HCT116 (cell line): ENCODE measurements at regions not wholly inside any gene's neighbourhood (a gene's known extent, or its start where the extent isn't known, plus 50 kb on each side); places are given as distances from the start of the nearest gene placed in this dataset.

Experiments used
- ATAC-seq: fragments of 200-7000 bp; cut with Tn5 transposase; 2 replicates; pipeline ENCODE4 v1.9.1; 2020; ENCODE audit warnings: mild to moderate bottlenecking, moderate library complexity
- BruUV-seq: library from RNA; stranded (reverse); fragments of 400-500 nt; replicated peaks from 2 replicates; lab custom pipeline; 2021; lab: Mats Ljungman, UMichigan
- CTCF ChIA-PET: fragments of 300-600 bp; sonication (Branson Sonifier 250); formaldehyde crosslinking; loops from one replicate; lab custom pipeline; 2021; ENCODE audit warnings: antibody characterized with exemption; lab: Charles Lee
- POLR2A ChIA-PET: fragments of 300-600, 350-600 bp; sonication (Branson Sonifier 250); formaldehyde crosslinking; loops from one replicate; lab custom pipeline; 2021; ENCODE audit warnings: antibody characterized with exemption; lab: Charles Lee
- RAD21 ChIA-PET, 2 experiments: fragments of 300-600 bp; sonication (Branson Sonifier 250); formaldehyde crosslinking; loops; one replicate each; lab custom pipeline; 2023; ENCODE audit warnings: low total read pairs in 2 of 2; ENCODE audit not compliant: uncharacterized antibody in 2 of 2, unreplicated experiment in 2 of 2, low non-redundant PET in 1 of 2; lab: Charles Lee
- DNase-seq: peaks from one replicate; pipeline ENCODE4 v3.0.0-alpha.2; 2010; ENCODE audit warnings: low read depth, low spot score
- H2AFZ ChIP-seq: fragments of 200-600 bp; shearing (Covaris generic), sonication (generic); 2 replicates; pipeline ENCODE4 v1.6.1; 2017; ENCODE audit warnings: low read depth, mixed run types, mixed read lengths, antibody characterized with exemption, low read length; ENCODE audit not compliant: poor library complexity, severe bottlenecking
- H3K27ac ChIP-seq: 2 replicates; pipeline ENCODE4 v1.5.1; 2012; ENCODE audit warnings: low read depth, low read length
- H3K27me3 ChIP-seq: fragments of 200-600 bp; sonication (generic); 2 replicates; pipeline ENCODE4 v1.6.1; 2016; ENCODE audit warnings: mixed run types, low read length, mixed read lengths; ENCODE audit not compliant: insufficient read depth
- H3K36me3 ChIP-seq, 2 experiments: fragments of 200-500 bp in 1 of 2; fragments of 200-600 bp in 1 of 2; sonication (Bioruptor generic) in 1 of 2; sonication (generic) in 1 of 2; 2 replicates each; pipeline versions ENCODE4 v1.5.1 to v1.6.1; 2014 to 2016; ENCODE audit warnings: low read length in 2 of 2, inconsistent platforms in 1 of 2, mixed read lengths in 1 of 2, mixed run types in 1 of 2; ENCODE audit not compliant: insufficient read depth in 2 of 2, control insufficient read depth in 1 of 2
- H3K4me1 ChIP-seq, 2 experiments: fragments of 200-600 bp in 1 of 2; sonication (generic) in 1 of 2; 2 replicates each; pipeline versions ENCODE4 v1.5.1 to v1.6.1; 2012 to 2017; ENCODE audit warnings: low read length in 2 of 2, inconsistent platforms in 1 of 2, mild to moderate bottlenecking in 1 of 2, mixed read lengths in 1 of 2, mixed run types in 1 of 2, moderate library complexity in 1 of 2; ENCODE audit not compliant: insufficient read depth in 2 of 2, control insufficient read depth in 1 of 2
- H3K4me2 ChIP-seq: fragments of 200-600 bp; sonication (generic); 2 replicates; pipeline ENCODE4 v1.6.1; 2017; ENCODE audit warnings: mixed run types, low read length, mixed read lengths
- H3K4me3 ChIP-seq, 2 experiments: fragments of 200-600 bp in 1 of 2; sonication (generic) in 1 of 2; replicated peaks in 1 of 2; 2 replicates each; pipeline ENCODE4 v1.5.1; 2011 to 2016; ENCODE audit warnings: low read length in 2 of 2, control low read depth in 1 of 2, low read depth in 1 of 2, mild to moderate bottlenecking in 1 of 2, mixed read lengths in 1 of 2, mixed run types in 1 of 2
- H3K79me2 ChIP-seq: fragments of 200-600 bp; sonication (generic); 2 replicates; pipeline ENCODE4 v1.6.1; 2017; ENCODE audit warnings: mild to moderate bottlenecking, mixed run types, low read length, moderate library complexity, mixed read lengths; ENCODE audit not compliant: insufficient read depth
- H3K9ac ChIP-seq: fragments of 200-600 bp; sonication (generic); 2 replicates; pipeline ENCODE4 v1.6.1; 2016; ENCODE audit warnings: low read length, mixed read lengths
- H3K9me2 ChIP-seq: fragments of 200-600 bp; sonication (generic), shearing (Covaris generic); 2 replicates; pipeline ENCODE4 v1.6.1; 2017; ENCODE audit warnings: mixed run types, mild to moderate bottlenecking, moderate library complexity; ENCODE audit not compliant: insufficient read depth
- H3K9me3 ChIP-seq, 2 experiments: fragments of 200-500 bp in 1 of 2; fragments of 200-600 bp in 1 of 2; sonication (Bioruptor generic) in 1 of 2; sonication (generic) in 1 of 2; 2 replicates each; pipeline ENCODE4 v1.6.1; 2014 to 2017; ENCODE audit warnings: low read length in 2 of 2, mixed read lengths in 2 of 2, inconsistent platforms in 1 of 2, low read depth in 1 of 2, mild to moderate bottlenecking in 1 of 2, mixed run types in 1 of 2, moderate library complexity in 1 of 2; ENCODE audit not compliant: control insufficient read depth in 1 of 2, insufficient read depth in 1 of 2
- H4K20me1 ChIP-seq: fragments of 200-600 bp; sonication (generic), shearing (Covaris generic); 2 replicates; pipeline ENCODE4 v1.6.1; 2017; ENCODE audit warnings: mixed run types, mild to moderate bottlenecking, moderate library complexity; ENCODE audit not compliant: insufficient read depth
- CBX3 ChIP-seq: IDR thresholded peaks from 2 replicates; pipeline ENCODE4 v1.6.1; 2012; ENCODE audit warnings: low read depth
- CEBPB ChIP-seq: IDR thresholded peaks from 2 replicates; pipeline ENCODE4 v1.6.1; 2012; ENCODE audit warnings: low read depth
- ELF1 ChIP-seq: IDR thresholded peaks from 2 replicates; pipeline ENCODE4 v1.6.1; 2012; ENCODE audit warnings: low read depth, borderline replicate concordance
- EZH2 ChIP-seq: fragments of 200-600 bp; sonication (generic); IDR thresholded peaks from 2 replicates; pipeline ENCODE4 v1.6.1; 2017; ENCODE audit warnings: antibody characterized with exemption, mixed run types
- EZH2phosphoT487 ChIP-seq: fragments of 200-600 bp; IDR thresholded peaks from 2 replicates; pipeline ENCODE4 v1.6.1; 2018; ENCODE audit warnings: antibody characterized with exemption, borderline replicate concordance
- FOSL1 ChIP-seq: IDR thresholded peaks from 2 replicates; pipeline ENCODE4 v1.6.1; 2012; ENCODE audit warnings: low read depth
- JUND ChIP-seq: IDR thresholded peaks from 2 replicates; pipeline ENCODE4 v1.6.1; 2012
- POLR2A ChIP-seq: IDR thresholded peaks from 2 replicates; pipeline ENCODE4 v1.7.0; 2011; ENCODE audit warnings: borderline replicate concordance; ENCODE audit not compliant: insufficient read depth, insufficient read length; ENCODE audit errors: extremely low read depth
- POLR2AphosphoS5 ChIP-seq: IDR thresholded peaks from 2 replicates; pipeline ENCODE4 v1.6.1; 2011; ENCODE audit warnings: mild to moderate bottlenecking, low read depth, low read length, moderate library complexity
- SIN3A ChIP-seq: IDR thresholded peaks from 2 replicates; pipeline ENCODE4 v1.6.1; 2012; ENCODE audit warnings: low read depth
- SP1 ChIP-seq: IDR thresholded peaks from 2 replicates; pipeline ENCODE4 v1.6.1; 2012; ENCODE audit warnings: low read depth
- SRF ChIP-seq: IDR thresholded peaks from 2 replicates; pipeline ENCODE4 v1.6.1; 2012; ENCODE audit warnings: low read depth
- TCF7L2 ChIP-seq: IDR thresholded peaks from 2 replicates; pipeline ENCODE4 v1.7.0; 2011; ENCODE audit warnings: borderline replicate concordance, inconsistent platforms; ENCODE audit not compliant: insufficient read depth, insufficient read length; ENCODE audit errors: extremely low read depth
- YY1 ChIP-seq: IDR thresholded peaks from 2 replicates; pipeline ENCODE4 v1.6.1; 2011; ENCODE audit warnings: low read length, low read depth, moderate library complexity, mild to moderate bottlenecking; ENCODE audit not compliant: insufficient replicate concordance; ENCODE audit errors: extremely low read depth
- ZFX ChIP-seq: fragments of 450-650 bp; IDR thresholded peaks from 2 replicates; pipeline ENCODE4 v1.6.1; 2017
- intact Hi-C: fragments of 100-400 bp; cut with micrococcal nuclease; formaldehyde crosslinking; loops from 2 replicates; pipeline ENCODE4 v1.10.0; 2022
- TF ChIP-seq, protein P1 (sequence below), 3 experiments: fragments of 200-600 bp in 1 of 3; sonication (generic) in 1 of 3; IDR thresholded peaks in 2 of 3; conservative IDR thresholded peaks in 1 of 3; 2 replicates each; pipeline ENCODE4 v1.5.1; 2012 to 2017; ENCODE audit warnings: low read depth in 2 of 3, low read length in 2 of 3, antibody characterized with exemption in 1 of 3, borderline replicate concordance in 1 of 3, control low read depth in 1 of 3, mild to moderate bottlenecking in 1 of 3, mixed read lengths in 1 of 3, mixed run types in 1 of 3, moderate library complexity in 1 of 3; ENCODE audit not compliant: insufficient read depth in 1 of 3
- TF ChIP-seq, protein P2 (sequence below): IDR thresholded peaks from 2 replicates; pipeline ENCODE4 v1.6.1; 2012; ENCODE audit warnings: low read depth
- TF ChIP-seq, protein P3 (sequence below): IDR thresholded peaks from 2 replicates; pipeline ENCODE4 v1.6.1; 2012
- TF ChIP-seq, protein P4 (sequence below): IDR thresholded peaks from 2 replicates; pipeline ENCODE4 v1.6.1; 2011; ENCODE audit warnings: mild to moderate bottlenecking, low read length, moderate library complexity; ENCODE audit not compliant: insufficient replicate concordance; ENCODE audit errors: extremely low read depth

DNA sequence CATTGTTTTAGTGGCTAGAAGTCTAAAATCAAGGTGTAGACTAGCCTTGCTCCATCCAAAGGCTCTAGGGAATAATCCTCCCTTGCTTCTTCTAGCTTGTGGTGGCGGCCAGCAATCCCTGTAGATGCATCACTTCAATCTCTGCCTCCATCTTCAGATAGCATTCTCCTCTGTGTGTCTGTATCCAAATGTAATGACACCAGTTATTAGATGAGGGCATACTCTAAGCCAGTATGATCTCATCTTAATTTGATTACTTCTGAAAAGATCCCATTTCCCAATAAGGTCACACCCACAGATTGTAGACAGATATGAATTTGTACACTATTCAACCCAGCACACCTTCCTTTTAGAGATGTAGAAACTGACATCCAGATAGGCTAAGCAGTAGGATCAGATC is 334.5 kb upstream of the KCNMB2 start:
- intact Hi-C loops: no loop called here
- Histone ChIP-seq H3K27ac (no peak overlapping the region), H4K20me1 (no peaks in the 10 kb centered on the region), H2AFZ (no peak overlapping the region), H3K4me3 (no peak overlapping the region)
- no peak for DNase-seq
- CTCF ChIA-PET: no interaction called here
- TF ChIP-seq, protein P1, sequence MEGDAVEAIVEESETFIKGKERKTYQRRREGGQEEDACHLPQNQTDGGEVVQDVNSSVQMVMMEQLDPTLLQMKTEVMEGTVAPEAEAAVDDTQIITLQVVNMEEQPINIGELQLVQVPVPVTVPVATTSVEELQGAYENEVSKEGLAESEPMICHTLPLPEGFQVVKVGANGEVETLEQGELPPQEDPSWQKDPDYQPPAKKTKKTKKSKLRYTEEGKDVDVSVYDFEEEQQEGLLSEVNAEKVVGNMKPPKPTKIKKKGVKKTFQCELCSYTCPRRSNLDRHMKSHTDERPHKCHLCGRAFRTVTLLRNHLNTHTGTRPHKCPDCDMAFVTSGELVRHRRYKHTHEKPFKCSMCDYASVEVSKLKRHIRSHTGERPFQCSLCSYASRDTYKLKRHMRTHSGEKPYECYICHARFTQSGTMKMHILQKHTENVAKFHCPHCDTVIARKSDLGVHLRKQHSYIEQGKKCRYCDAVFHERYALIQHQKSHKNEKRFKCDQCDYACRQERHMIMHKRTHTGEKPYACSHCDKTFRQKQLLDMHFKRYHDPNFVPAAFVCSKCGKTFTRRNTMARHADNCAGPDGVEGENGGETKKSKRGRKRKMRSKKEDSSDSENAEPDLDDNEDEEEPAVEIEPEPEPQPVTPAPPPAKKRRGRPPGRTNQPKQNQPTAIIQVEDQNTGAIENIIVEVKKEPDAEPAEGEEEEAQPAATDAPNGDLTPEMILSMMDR (IDR thresholded peaks at IDR 0.05 in 2 of 3, conservative IDR thresholded peaks at IDR 0.05 in 1 of 3; ENCODE audit: borderline replicate concordance in 1 of 3, insufficient read depth in 1 of 3, low read depth in 2 of 3, low read length in 2 of 3): no peak
- TF ChIP-seq ELF1 (no peak), CBX3 (no peak), SP1 (no peak), POLR2AphosphoS5 (no peak), POLR2A (no peak), SRF (no peak), EZH2 (no peak), JUND (no peak), ZFX (no peak), TCF7L2 (no peak), CEBPB (no peak), EZH2phosphoT487 (no peak), FOSL1 (no peak), SIN3A (no peak), YY1 (no peak)
- TF ChIP-seq, protein P2, sequence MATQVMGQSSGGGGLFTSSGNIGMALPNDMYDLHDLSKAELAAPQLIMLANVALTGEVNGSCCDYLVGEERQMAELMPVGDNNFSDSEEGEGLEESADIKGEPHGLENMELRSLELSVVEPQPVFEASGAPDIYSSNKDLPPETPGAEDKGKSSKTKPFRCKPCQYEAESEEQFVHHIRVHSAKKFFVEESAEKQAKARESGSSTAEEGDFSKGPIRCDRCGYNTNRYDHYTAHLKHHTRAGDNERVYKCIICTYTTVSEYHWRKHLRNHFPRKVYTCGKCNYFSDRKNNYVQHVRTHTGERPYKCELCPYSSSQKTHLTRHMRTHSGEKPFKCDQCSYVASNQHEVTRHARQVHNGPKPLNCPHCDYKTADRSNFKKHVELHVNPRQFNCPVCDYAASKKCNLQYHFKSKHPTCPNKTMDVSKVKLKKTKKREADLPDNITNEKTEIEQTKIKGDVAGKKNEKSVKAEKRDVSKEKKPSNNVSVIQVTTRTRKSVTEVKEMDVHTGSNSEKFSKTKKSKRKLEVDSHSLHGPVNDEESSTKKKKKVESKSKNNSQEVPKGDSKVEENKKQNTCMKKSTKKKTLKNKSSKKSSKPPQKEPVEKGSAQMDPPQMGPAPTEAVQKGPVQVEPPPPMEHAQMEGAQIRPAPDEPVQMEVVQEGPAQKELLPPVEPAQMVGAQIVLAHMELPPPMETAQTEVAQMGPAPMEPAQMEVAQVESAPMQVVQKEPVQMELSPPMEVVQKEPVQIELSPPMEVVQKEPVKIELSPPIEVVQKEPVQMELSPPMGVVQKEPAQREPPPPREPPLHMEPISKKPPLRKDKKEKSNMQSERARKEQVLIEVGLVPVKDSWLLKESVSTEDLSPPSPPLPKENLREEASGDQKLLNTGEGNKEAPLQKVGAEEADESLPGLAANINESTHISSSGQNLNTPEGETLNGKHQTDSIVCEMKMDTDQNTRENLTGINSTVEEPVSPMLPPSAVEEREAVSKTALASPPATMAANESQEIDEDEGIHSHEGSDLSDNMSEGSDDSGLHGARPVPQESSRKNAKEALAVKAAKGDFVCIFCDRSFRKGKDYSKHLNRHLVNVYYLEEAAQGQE: no peak
- TF ChIP-seq, protein P3, sequence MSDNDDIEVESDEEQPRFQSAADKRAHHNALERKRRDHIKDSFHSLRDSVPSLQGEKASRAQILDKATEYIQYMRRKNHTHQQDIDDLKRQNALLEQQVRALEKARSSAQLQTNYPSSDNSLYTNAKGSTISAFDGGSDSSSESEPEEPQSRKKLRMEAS: no peak
- TF ChIP-seq, protein P4, sequence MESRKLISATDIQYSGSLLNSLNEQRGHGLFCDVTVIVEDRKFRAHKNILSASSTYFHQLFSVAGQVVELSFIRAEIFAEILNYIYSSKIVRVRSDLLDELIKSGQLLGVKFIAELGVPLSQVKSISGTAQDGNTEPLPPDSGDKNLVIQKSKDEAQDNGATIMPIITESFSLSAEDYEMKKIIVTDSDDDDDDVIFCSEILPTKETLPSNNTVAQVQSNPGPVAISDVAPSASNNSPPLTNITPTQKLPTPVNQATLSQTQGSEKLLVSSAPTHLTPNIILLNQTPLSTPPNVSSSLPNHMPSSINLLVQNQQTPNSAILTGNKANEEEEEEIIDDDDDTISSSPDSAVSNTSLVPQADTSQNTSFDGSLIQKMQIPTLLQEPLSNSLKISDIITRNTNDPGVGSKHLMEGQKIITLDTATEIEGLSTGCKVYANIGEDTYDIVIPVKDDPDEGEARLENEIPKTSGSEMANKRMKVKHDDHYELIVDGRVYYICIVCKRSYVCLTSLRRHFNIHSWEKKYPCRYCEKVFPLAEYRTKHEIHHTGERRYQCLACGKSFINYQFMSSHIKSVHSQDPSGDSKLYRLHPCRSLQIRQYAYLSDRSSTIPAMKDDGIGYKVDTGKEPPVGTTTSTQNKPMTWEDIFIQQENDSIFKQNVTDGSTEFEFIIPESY: no peak
- TF ChIP-seq, all 23 proteins: peak for 0
- RAD21 ChIA-PET: no interaction called here
- H3K9me2 ChIP-seq: no peaks in the 10 kb centered on the region
- no peaks in the 10 kb centered on the region for H3K36me3 ChIP-seq
- BruUV-seq: no TSS peak
- H3K9ac ChIP-seq: no peak overlapping the region
- no peaks in the 10 kb centered on the region for H3K9me3 ChIP-seq
- no peaks in the 10 kb centered on the region for H3K4me1 ChIP-seq
- no peak overlapping the region for H3K4me2 ChIP-seq
- POLR2A ChIA-PET: no interaction called here
- no peaks in the 10 kb centered on the region for H3K27me3 ChIP-seq
- H3K79me2 ChIP-seq: no peaks in the 10 kb centered on the region
- no peak for ATAC-seq
